AG04450 (cell line): ENCODE measurements at regions not wholly inside any gene's neighbourhood (a gene's known extent, or its start where the extent isn't known, plus 50 kb on each side); places are given as distances from the start of the nearest gene placed in this dataset.

Source experiments
- CTCF ChIA-PET: fragments of 300-600, 350-600 bp; formaldehyde crosslinking; extraction: SDS; loops from one replicate; lab custom pipeline; 2022; ENCODE audit warnings: antibody characterized with exemption, inconsistent platforms; lab: Charles Lee
- POLR2A ChIA-PET: fragments of 350-600 bp; formaldehyde crosslinking; extraction: SDS; loops from one replicate; lab custom pipeline; 2021; ENCODE audit warnings: antibody characterized with exemption, inconsistent platforms; lab: Yijun Ruan, JAX
- DNase-seq: peaks from one replicate; pipeline ENCODE4 v3.0.0-alpha.2; 2011; ENCODE audit warnings: low read depth, low spot score
- H3K27ac ChIP-seq: one replicate; pipeline ENCODE4 v1.5.1; 2012; ENCODE audit warnings: low read depth, low read length, control low read depth
- H3K27me3 ChIP-seq: one replicate; pipeline ENCODE4 v1.6.0; 2012; ENCODE audit warnings: low read length; ENCODE audit not compliant: control insufficient read depth, insufficient read depth
- H3K4me3 ChIP-seq: 2 replicates; pipeline ENCODE4 v1.5.1; 2011; ENCODE audit warnings: mild to moderate bottlenecking, low read depth, low read length, control low read depth
- H3K9me3 ChIP-seq: 2 replicates; pipeline ENCODE4 v1.5.1; 2012; ENCODE audit warnings: low read length; ENCODE audit not compliant: control insufficient read depth, insufficient read depth
- TF ChIP-seq, protein P1 (sequence below): IDR thresholded peaks from 2 replicates; pipeline ENCODE4 v1.5.1; 2011; ENCODE audit warnings: low read depth, low read length, control low read depth, inconsistent platforms

GRCh38 chr2:58448845-58449244 lies 207.7 kb upstream of the FANCL start:
- POLR2A ChIA-PET = no interaction called here
- CTCF ChIA-PET = interaction anchor here (0.6 to 6.8 kb wide), 17 partner anchors 8 to 697 kb away, joined by 3 to 141 read pairs (median 4); no protein-coding TSS in a partner anchor

DNA sequence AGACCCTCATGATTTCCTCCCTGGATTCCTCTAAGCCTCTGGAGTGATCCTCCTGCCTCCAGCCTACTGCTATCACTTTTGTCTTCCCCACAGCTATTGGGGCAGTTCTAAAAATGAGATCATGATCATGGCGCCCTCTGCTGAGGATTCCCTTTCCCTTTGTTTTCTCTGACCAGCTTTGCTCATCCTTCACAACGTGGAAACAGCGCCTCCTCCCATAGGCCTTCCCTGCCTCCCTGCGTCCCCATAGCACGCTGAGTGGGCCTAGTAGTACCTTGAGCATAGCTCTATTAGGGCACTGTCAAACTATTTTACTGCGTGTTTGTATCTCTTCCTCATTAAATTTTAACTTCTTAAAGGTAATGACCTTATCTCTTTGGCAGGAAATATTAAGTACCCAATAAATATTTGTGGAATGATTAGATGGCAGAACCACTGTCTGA lies 207.0 kb upstream of the FANCL start:
- ChIA-PET POLR2A (no interaction called here), CTCF (interaction anchor here (0.6 to 6.8 kb wide), 34 partner anchors 8 to 696 kb away, joined by 3 to 141 read pairs (median 3); no protein-coding TSS in a partner anchor)
- peak; percentile 41 for DNase-seq
- H3K27me3 ChIP-seq = no peaks in the 10 kb centered on the region
- H3K9me3 ChIP-seq = no peaks in the 10 kb centered on the region
- H3K27ac ChIP-seq = no peak overlapping the region
- TF ChIP-seq, protein P1, sequence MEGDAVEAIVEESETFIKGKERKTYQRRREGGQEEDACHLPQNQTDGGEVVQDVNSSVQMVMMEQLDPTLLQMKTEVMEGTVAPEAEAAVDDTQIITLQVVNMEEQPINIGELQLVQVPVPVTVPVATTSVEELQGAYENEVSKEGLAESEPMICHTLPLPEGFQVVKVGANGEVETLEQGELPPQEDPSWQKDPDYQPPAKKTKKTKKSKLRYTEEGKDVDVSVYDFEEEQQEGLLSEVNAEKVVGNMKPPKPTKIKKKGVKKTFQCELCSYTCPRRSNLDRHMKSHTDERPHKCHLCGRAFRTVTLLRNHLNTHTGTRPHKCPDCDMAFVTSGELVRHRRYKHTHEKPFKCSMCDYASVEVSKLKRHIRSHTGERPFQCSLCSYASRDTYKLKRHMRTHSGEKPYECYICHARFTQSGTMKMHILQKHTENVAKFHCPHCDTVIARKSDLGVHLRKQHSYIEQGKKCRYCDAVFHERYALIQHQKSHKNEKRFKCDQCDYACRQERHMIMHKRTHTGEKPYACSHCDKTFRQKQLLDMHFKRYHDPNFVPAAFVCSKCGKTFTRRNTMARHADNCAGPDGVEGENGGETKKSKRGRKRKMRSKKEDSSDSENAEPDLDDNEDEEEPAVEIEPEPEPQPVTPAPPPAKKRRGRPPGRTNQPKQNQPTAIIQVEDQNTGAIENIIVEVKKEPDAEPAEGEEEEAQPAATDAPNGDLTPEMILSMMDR = peak; percentile 72
- no peak overlapping the region for H3K4me3 ChIP-seq

More at GRCh38 chr2:58448845-58449244, 207.7 kb upstream of the FANCL start:
- TF ChIP-seq, protein P1 = no peak
- Histone ChIP-seq H3K9me3 (no peaks in the 10 kb centered on the region), H3K4me3 (no peak overlapping the region), H3K27ac (no peak overlapping the region), H3K27me3 (no peaks in the 10 kb centered on the region)
- no peak for DNase-seq

GRCh38 chr2:58447586-58447985 lies 206.5 kb upstream of the FANCL start:
- no peaks in the 10 kb centered on the region for H3K27me3 ChIP-seq
- H3K9me3 ChIP-seq = no peaks in the 10 kb centered on the region
- H3K4me3 ChIP-seq = no peak overlapping the region
- TF ChIP-seq, protein P1 = no peak
- CTCF ChIA-PET = interaction anchor here (0.6 to 6.8 kb wide), 30 partner anchors 8 to 695 kb away, joined by 3 to 141 read pairs (median 3); no protein-coding TSS in a partner anchor
- DNase-seq = no peak
- POLR2A ChIA-PET = no interaction called here
- H3K27ac ChIP-seq = no peak overlapping the region

GRCh38 chr2:58441643-58442042 lies 200.5 kb upstream of the FANCL start:
- Histone ChIP-seq H3K9me3 (no peaks in the 10 kb centered on the region), H3K27me3 (no peaks in the 10 kb centered on the region), H3K4me3 (no peak overlapping the region), H3K27ac (no peak overlapping the region)
- DNase-seq = no peak
- TF ChIP-seq, protein P1 = no peak
- POLR2A ChIA-PET = no interaction called here
- CTCF ChIA-PET = no interaction called here

GRCh38 chr2:58436872-58437271 lies 195.7 kb upstream of the FANCL start:
- Histone ChIP-seq H3K4me3 (no peak overlapping the region), H3K27ac (no peak overlapping the region), H3K9me3 (no peaks in the 10 kb centered on the region), H3K27me3 (peaks cover under 1% of the 10 kb centered on the region)
- POLR2A ChIA-PET = no interaction called here
- CTCF ChIA-PET = interaction anchor here (1.0 kb wide), 1 partner anchor 11 kb away, joined by 3 read pairs; no protein-coding TSS in a partner anchor
- TF ChIP-seq, protein P1 = no peak
- DNase-seq = no peak
